GM12878 (cell line): ENCODE measurements at regions not wholly inside any gene's neighbourhood (a gene's known extent, or its start where the extent isn't known, plus 50 kb on each side); places are given as distances from the start of the nearest gene placed in this dataset.
A peak's percentile ranks its signal among the peaks of the same experiment; 100 is the strongest.

Experiments used
- BHLHE40 ChIP-seq, 2 experiments: fragments of 450-650 bp in 1 of 2; IDR thresholded peaks; 2 replicates each; pipeline ENCODE4 v1.6.1; 2011 to 2017; ENCODE audit warnings: low read depth in 2 of 2, borderline replicate concordance in 1 of 2, improper control_type of control experiment in 1 of 2, low read length in 1 of 2, mild to moderate bottlenecking in 1 of 2
- BMI1 ChIP-seq: fragments of 450-650 bp; IDR thresholded peaks from 2 replicates; pipeline ENCODE4 v1.6.1; 2016; ENCODE audit warnings: mild to moderate bottlenecking, moderate library complexity, borderline replicate concordance
- CBFB ChIP-seq: IDR thresholded peaks from 2 replicates; pipeline ENCODE4 v1.6.1; 2016; ENCODE audit warnings: antibody characterized with exemption, low read depth
- CREM ChIP-seq: IDR thresholded peaks from 2 replicates; pipeline ENCODE4 v1.6.1; 2014; ENCODE audit warnings: antibody characterized with exemption, low read depth
- ESRRA ChIP-seq: IDR thresholded peaks from 2 replicates; pipeline ENCODE4 v1.6.1; 2012; ENCODE audit warnings: mild to moderate bottlenecking, low read length, improper control_type of control experiment
- FOS ChIP-seq: IDR thresholded peaks from 3 replicates; pipeline ENCODE4 v1.6.1; 2011; ENCODE audit warnings: borderline replicate concordance; ENCODE audit not compliant: insufficient read length; ENCODE audit errors: extremely low read depth
- FOXM1 ChIP-seq: IDR thresholded peaks from 2 replicates; pipeline ENCODE4 v1.6.1; 2012; ENCODE audit warnings: low read depth, mild to moderate bottlenecking, inconsistent platforms, low read length, moderate library complexity
- IKZF1 ChIP-seq: fragments of 450-650 bp; conservative IDR thresholded peaks from 2 replicates; pipeline ENCODE4 v1.6.1; 2017; ENCODE audit warnings: antibody characterized with exemption, mild to moderate bottlenecking
- IRF4 ChIP-seq: IDR thresholded peaks from 2 replicates; pipeline ENCODE4 v1.6.1; 2011; ENCODE audit warnings: low read depth, low read length
- JUNB ChIP-seq: IDR thresholded peaks from 2 replicates; pipeline ENCODE4 v1.6.1; 2016; ENCODE audit warnings: antibody characterized with exemption, mild to moderate bottlenecking
- LARP7 ChIP-seq: fragments of 450-650 bp; IDR thresholded peaks from 2 replicates; pipeline ENCODE4 v1.6.1; 2017; ENCODE audit warnings: mild to moderate bottlenecking
- MEF2A ChIP-seq: IDR thresholded peaks from 2 replicates; pipeline ENCODE4 v1.6.1; 2011; ENCODE audit warnings: low read depth, mild to moderate bottlenecking, low read length, moderate library complexity; ENCODE audit not compliant: insufficient read depth
- MTA2 ChIP-seq: fragments of 450-650 bp; IDR thresholded peaks from 2 replicates; pipeline ENCODE4 v1.6.1; 2016; ENCODE audit warnings: low read depth, mild to moderate bottlenecking, moderate library complexity
- MYB ChIP-seq: fragments of 150-350 bp; IDR thresholded peaks from 2 replicates; pipeline ENCODE4 v1.6.1; 2014; ENCODE audit warnings: mild to moderate bottlenecking, low read depth, low read length, borderline replicate concordance
- NFIC ChIP-seq: IDR thresholded peaks from 2 replicates; pipeline ENCODE4 v1.6.1; 2012; ENCODE audit warnings: low read depth, mild to moderate bottlenecking, inconsistent platforms, low read length, moderate library complexity
- NFYA ChIP-seq: IDR thresholded peaks from 2 replicates; pipeline ENCODE4 v1.6.1; 2011; ENCODE audit warnings: low read depth, mild to moderate bottlenecking, low read length, improper control_type of control experiment, borderline replicate concordance
- NFYB ChIP-seq: IDR thresholded peaks from 2 replicates; pipeline ENCODE4 v1.6.1; 2011; ENCODE audit warnings: low read depth, mild to moderate bottlenecking, low read length, improper control_type of control experiment, moderate library complexity; ENCODE audit not compliant: insufficient read depth
- NKRF ChIP-seq: fragments of 450-650 bp; conservative IDR thresholded peaks from 2 replicates; pipeline ENCODE4 v1.6.1; 2017; ENCODE audit warnings: mild to moderate bottlenecking, moderate library complexity
- RAD21 ChIP-seq: IDR thresholded peaks from 2 replicates; pipeline ENCODE4 v1.6.1; 2011; ENCODE audit warnings: mild to moderate bottlenecking, low read depth, low read length, moderate library complexity; ENCODE audit not compliant: insufficient read depth
- RUNX3 ChIP-seq: IDR thresholded peaks from 2 replicates; pipeline ENCODE4 v1.6.1; 2012; ENCODE audit warnings: low read length, inconsistent platforms
- SMARCA5 ChIP-seq: fragments of 450-650 bp; IDR thresholded peaks from 2 replicates; pipeline ENCODE4 v1.6.1; 2017; ENCODE audit warnings: mild to moderate bottlenecking
- STAT1 ChIP-seq: fragments of 450-650 bp; conservative IDR thresholded peaks from 2 replicates; pipeline ENCODE4 v1.6.1; 2014; ENCODE audit warnings: antibody characterized with exemption, mild to moderate bottlenecking
- TAF1 ChIP-seq: IDR thresholded peaks from 2 replicates; pipeline ENCODE4 v1.6.1; 2011; ENCODE audit warnings: mild to moderate bottlenecking, low read depth, low read length, borderline replicate concordance
- WRNIP1 ChIP-seq: IDR thresholded peaks from 2 replicates; pipeline ENCODE4 v1.6.1; 2011; ENCODE audit warnings: low read depth, low read length, improper control_type of control experiment, borderline replicate concordance
- TF ChIP-seq, protein P1 (sequence below): fragments of 450-650 bp; IDR thresholded peaks from 2 replicates; pipeline ENCODE4 v1.6.1; 2017; ENCODE audit warnings: borderline replicate concordance
- TF ChIP-seq, protein P2 (sequence below): IDR thresholded peaks from 2 replicates; pipeline ENCODE4 v1.6.1; 2012; ENCODE audit warnings: low read length, inconsistent platforms
- TF ChIP-seq, protein P3 (sequence below): IDR thresholded peaks from 2 replicates; pipeline ENCODE4 v1.6.1; 2012; ENCODE audit warnings: low read depth, low read length, improper control_type of control experiment

- TF ChIP-seq NFYB = no peak
- TF ChIP-seq RAD21 = no peak
- peak; percentile 60 for TF ChIP-seq NFIC
- TF ChIP-seq CBFB = peak; percentile 62; the same call in 1 of the 2 replicates
- no peak for TF ChIP-seq STAT1
- no peak for TF ChIP-seq BMI1
- 0 out of 2 replicates have a peak, but pooled peaks have one; percentile 11 for TF ChIP-seq IRF4
- TF ChIP-seq, protein P1, sequence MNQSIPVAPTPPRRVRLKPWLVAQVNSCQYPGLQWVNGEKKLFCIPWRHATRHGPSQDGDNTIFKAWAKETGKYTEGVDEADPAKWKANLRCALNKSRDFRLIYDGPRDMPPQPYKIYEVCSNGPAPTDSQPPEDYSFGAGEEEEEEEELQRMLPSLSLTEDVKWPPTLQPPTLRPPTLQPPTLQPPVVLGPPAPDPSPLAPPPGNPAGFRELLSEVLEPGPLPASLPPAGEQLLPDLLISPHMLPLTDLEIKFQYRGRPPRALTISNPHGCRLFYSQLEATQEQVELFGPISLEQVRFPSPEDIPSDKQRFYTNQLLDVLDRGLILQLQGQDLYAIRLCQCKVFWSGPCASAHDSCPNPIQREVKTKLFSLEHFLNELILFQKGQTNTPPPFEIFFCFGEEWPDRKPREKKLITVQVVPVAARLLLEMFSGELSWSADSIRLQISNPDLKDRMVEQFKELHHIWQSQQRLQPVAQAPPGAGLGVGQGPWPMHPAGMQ = no peak
- TF ChIP-seq, protein P2, sequence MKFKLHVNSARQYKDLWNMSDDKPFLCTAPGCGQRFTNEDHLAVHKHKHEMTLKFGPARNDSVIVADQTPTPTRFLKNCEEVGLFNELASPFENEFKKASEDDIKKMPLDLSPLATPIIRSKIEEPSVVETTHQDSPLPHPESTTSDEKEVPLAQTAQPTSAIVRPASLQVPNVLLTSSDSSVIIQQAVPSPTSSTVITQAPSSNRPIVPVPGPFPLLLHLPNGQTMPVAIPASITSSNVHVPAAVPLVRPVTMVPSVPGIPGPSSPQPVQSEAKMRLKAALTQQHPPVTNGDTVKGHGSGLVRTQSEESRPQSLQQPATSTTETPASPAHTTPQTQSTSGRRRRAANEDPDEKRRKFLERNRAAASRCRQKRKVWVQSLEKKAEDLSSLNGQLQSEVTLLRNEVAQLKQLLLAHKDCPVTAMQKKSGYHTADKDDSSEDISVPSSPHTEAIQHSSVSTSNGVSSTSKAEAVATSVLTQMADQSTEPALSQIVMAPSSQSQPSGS = no peak; the same call in 1 of the 2 replicates
- TF ChIP-seq FOXM1 = no peak
- peak; percentile 69 for TF ChIP-seq MTA2
- TF ChIP-seq LARP7 = no peak
- peak; percentile 26 to 47; a peak in 2 of 4 replicates for TF ChIP-seq BHLHE40 (IDR thresholded peaks at IDR 0.05; ENCODE audit: borderline replicate concordance in 1 of 2, low read depth in 2 of 2, low read length in 1 of 2)
- no peak for TF ChIP-seq NKRF
- no peak for TF ChIP-seq MEF2A
- TF ChIP-seq IKZF1 = peak; percentile 79; the same call in 1 of the 2 replicates
- TF ChIP-seq TAF1 = no peak
- TF ChIP-seq CREM = no peak
- TF ChIP-seq ESRRA = no peak
- TF ChIP-seq FOS = no peak
- TF ChIP-seq JUNB = no peak
- TF ChIP-seq MYB = no peak
- no peak for TF ChIP-seq SMARCA5
- no peak for TF ChIP-seq NFYA
- no peak for TF ChIP-seq WRNIP1
- peak; percentile 88 for TF ChIP-seq RUNX3
- TF ChIP-seq, protein P3, sequence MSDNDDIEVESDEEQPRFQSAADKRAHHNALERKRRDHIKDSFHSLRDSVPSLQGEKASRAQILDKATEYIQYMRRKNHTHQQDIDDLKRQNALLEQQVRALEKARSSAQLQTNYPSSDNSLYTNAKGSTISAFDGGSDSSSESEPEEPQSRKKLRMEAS = no peak
These were observed 101.0 kb downstream of the ZNF608 start (continued) for GRCh38 chr5:124645396-124645795.
